GM19025 (cell line): ENCODE measurements at regions not wholly inside any gene's neighbourhood (a gene's known extent, or its start where the extent isn't known, plus 50 kb on each side); places are given as distances from the start of the nearest gene placed in this dataset.

Experiments used
- ATAC-seq: cut with Tn5 transposase; IDR thresholded peaks from one replicate; pipeline ENCODE4 v1.9.1; 2021; ENCODE audit warnings: mild to moderate bottlenecking, low read depth, moderate library complexity; ENCODE audit not compliant: unreplicated experiment

DNA sequence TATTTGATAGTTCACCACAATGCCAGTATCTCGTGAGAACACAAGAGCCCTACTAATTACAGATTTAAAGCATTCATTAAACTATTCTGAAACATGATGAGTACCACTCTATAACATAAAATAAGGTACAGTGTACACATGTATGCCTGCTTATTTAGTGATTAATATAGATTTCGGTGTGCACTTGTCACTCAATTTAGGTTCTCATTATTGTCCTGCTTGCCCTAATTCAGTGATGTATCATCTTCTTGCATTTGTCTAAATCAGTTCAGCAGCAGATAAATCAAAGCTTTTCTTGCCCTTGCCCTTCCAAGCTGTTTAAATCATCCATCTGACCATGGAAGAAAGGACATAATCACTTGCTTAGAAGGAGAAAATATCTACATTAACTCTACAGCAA lies 359.7 kb downstream of the GXYLT1 start:
- ATAC-seq, result no peak

DNA sequence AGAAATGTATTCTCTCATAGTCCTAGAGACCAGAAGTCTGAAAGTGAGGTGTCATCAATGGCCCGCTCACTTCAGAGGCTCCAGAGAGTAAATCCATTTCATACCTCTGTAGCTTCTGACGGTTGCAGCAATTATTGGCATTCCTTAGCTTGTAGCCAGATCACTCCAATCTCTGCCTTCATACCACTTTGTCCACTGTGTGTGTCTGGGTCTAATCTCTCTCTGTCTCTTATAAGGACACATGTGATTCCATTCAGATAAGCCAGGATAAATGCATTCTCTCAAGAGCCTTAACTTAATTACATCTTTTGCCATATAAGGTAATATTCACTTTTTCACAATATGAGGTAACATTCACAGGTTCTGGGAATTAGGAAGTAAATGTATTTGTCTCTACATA lies 365.7 kb downstream of the GXYLT1 start:
- no peak for ATAC-seq

DNA sequence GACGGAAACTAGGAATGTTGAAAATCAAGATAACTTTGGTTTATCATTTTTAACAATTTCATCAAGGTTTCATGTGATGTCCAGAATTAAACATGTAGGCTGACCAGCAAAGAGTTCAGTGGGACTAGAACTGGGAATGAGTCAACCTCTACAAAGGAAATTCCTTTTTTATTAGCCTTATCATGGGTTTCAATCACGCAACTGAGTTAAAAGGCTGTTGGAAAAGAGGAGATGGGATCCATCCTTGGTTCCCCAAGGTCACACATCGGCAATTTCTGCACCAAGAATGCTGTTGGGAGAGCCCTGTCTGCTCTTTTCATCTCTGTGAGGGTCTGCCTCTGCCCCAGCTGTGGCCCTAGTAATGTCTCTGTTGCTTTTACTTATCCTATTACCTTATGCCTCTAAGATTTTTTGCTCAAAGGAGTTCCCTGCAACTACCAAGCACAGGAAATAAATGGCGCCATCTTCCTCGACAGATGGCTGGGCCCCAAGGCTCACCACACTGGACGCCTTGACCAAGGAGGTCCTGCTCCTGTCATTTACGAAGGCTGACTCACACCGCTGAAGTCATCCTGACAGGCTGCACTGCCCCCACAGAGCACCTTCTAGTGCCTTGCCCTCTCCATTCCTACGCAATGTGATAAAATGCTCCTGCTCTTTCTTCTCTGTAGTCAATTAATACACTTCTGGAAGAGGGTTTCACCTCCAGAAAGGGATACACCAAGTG lies 367.4 kb downstream of the GXYLT1 start:
- ATAC-seq, result no peak

DNA sequence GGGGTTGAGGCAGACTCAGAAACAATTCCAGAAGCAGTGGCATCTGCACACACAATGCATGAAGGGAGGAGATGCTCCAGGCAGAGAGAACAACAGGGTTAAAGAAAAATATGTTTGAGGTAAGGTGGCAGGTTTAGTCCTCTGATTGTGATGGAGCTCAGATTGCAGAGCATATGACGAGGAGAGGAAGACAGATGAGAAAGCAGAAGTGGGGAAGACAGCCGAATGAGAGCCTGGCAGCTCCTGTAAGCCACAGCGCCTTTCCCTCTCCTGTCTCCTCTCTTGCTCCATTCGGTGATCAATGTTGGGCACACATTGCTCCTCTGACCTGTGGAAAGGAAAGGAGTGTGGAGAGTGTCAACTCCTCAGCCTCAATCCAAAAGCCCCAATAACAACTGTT lies 372.2 kb downstream of the GXYLT1 start:
- no peak for ATAC-seq

DNA sequence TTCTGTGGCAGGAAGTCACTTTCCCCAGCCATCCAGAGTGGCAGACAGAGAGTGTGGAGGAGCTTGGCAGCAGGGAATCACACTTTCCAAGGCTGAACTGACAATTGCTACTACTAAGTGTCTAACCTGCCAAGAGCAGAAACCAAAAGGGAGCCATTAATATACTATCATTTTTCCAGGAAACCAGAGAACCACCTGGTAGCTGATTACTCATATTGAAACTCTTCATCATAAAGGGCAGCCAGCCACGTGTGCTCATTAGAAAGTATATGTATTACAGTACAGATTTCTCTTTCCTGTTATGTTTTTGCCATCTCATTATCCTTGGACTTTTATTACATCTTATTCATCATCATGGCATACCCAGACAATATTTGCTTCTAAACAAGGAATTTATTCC lies 374.9 kb downstream of the GXYLT1 start:
- ATAC-seq, result no peak

DNA sequence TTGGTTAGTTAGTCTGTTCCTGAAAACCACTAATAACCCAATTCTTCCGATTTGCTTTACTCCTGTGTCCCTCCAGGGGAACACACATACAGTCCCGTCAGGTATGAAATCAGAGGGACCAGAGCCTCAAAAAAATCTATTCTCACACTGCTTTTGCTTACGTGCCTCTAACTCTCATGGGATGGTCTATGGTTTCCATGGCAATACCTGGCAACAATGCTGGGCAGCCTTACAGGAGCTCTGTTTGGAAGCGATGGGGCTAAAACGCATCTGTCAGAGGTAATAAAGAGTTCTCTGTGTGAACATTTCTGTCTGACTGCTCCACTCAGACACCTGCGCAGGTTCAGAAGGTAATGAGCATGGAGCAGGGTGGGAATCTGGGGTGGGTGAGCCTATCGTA lies 376.2 kb downstream of the GXYLT1 start:
- ATAC-seq, result no peak

DNA sequence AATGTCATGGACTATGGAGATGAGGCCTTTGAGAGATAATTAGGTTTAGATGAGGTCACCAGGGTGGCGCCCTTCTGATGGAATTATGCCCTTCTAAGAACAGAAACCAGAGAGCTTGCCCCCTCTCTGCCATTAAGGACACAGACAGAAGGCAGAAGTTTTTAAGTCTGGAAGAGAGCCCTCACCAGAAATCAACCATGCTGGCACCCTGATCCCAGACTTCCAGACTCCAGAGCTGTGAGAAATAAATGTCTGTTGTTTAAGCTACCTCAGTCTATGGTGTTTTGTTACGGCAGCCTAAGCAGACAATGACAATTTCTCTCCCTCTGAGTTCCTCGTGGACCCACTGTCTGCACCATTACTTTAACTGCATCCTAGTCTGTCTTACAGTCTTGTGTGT lies 382.0 kb downstream of the GXYLT1 start:
- no peak for ATAC-seq

DNA sequence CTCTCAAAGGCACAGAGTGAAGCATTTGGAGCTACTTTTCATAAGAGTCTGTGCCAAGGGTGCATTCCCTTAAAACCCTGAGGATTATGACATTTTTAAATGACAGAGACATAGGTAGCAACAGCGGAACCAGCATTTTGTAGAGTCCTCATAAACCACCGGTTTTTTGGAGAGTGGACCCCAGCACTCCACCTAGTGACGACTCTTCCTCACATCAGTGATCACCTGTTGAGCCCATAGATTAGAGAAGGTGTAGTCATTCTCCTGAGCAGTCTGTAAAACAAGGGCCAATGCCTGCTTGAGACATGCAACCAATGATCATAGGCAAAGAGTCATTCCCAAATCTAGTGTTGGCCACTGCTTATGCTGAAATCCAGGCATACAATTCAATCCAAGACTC lies 399.1 kb downstream of the GXYLT1 start:
- ATAC-seq, result no peak

DNA sequence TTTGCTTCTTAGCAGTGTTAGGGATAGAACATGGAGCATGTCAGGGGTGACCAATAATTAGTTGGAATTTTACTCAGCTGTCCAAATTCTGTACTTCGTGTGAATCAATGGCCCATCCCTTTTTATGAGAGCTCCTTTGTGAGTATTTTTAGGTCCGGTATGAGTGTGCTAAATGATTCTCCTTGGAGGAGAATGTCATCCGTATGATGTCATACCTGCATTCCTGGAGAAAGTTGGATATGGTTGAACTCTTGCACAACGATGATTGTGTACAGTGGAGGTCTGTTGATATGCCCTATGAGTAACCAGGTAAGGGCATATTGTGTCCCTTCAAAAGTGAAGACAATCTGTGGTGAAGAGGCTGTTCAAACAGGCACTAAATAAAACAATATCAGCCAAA lies 400.8 kb downstream of the GXYLT1 start:
- no peak for ATAC-seq

DNA sequence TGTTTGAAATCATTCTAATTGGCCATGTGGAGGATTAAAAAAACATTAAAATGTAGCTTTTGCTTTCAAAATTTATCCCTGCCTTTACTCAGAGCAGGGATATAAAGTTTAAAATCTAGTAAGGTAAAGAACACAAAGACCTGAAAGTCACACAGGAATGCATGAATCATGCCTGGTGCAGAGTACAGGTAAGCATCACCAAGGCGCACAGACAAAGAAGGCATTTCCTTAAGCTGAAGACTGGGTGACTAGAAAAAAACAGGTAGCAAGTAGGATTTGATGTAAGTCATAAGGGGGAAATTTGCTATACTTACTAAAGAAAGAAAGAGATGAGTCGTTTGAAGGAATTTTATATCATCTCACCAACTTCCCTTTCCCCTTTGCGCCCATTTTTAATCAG lies 405.6 kb downstream of the GXYLT1 start:
- no peak for ATAC-seq

DNA sequence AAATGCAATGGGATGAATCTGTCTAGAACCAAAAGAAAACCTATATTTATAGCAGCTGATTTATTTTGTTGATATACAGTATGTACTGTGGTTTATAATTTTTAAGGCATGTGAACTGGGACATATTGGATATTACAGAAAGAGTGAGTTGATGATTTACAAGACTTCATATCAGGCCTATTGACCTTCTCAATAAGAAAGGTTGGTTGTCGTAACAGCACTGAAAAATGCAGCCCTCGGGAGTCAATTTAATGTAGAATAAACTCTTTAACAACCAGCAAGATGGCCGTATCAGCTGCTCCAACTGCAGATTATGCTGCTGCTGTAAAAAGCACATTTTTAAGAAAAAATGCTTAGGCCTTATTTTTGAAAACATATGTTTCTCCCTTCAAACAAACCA lies 407.3 kb downstream of the GXYLT1 start:
- no peak for ATAC-seq

DNA sequence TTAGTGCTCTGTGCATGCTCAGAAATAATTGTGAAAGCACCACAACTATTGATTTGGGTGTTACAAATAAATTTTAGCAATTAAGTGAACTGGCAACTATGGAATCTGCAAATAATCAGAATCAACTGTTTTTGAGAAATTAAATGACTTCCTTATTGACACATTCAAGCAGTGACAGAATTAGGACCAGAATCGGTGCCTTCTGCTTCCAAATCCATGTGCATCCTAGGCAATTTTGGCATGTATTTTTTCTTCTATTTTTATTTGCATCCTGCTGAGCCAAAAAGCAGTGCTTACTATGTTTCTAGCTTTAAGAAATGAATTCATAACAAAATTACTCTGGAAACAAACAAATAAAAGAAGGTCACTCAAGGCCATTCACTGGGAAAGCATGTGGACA lies 408.2 kb downstream of the GXYLT1 start:
- no peak for ATAC-seq

DNA sequence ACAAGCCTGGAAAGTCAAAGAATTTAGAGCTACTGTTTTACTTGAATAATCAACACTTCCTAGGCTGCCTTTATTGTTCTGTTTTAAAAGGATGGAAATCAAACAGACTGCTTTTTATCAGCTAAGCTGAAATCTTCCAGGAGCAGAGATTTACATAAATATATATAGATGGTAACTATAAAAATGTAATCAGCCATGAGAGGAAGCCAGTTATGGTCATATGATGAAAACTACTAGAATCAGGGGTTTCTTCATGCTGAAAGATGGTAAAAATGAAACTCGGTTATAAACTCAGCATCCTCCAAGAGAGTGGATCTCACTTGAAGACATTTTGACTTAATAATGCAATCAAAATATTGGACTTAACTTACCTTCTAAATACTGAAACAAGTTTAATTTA lies 413.0 kb downstream of the GXYLT1 start:
- ATAC-seq, result no peak

DNA sequence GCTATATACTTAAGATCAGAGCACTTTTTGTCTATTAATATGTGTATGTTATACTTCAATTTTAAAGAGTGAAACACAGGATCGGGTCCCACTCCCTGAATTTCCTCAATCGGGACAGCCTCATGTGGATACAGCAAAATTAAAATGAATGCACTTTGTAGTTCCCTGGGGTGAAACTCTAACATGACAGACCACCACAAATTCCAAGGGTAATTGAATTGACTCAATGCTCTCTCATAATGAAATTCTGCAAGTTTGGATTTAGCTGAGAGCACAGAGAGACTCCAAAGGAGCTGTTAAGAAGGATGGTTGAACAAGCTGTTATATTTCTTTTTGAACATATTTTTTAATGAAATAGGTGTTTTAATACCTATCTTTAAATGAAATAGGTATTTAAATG lies 413.6 kb downstream of the GXYLT1 start:
- ATAC-seq, result no peak

DNA sequence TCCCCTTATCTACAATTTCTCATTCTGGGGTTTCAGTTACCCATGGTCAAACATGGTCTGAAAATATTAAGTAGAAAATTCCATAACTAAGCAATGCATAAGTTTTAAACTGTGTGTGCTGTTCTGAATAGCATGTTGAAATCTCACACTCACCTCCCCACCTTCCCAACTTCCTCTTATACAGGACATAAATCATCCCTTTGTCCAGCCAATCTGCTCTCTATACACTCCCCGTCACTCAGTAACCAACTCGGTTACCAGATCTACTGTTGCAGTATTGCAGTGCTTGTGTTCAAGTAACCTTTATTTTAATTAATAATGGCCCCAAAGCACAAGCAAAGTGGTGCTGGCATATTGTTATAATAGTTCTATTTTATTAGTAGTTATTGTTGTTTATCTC lies 420.5 kb downstream of the GXYLT1 start:
- no peak for ATAC-seq

DNA sequence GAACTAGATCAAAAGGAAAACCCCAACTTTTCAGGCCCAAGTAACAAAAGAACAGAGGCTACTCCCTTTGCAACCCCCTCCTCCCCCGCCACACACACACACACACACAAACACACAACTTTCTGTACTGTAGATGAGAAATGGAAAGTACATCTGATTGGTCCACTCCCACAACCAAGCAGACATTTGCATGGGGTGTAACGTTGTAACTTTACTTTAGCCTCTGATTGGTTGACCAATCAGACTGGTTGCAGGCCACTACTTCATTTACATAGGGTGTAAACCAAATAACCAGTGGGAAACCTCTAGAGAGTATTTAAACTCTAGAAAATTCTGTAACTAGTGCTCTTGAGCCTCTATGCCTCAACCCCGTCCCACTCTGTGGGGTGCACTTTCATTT lies 425.5 kb downstream of the GXYLT1 start:
- ATAC-seq, result no peak

DNA sequence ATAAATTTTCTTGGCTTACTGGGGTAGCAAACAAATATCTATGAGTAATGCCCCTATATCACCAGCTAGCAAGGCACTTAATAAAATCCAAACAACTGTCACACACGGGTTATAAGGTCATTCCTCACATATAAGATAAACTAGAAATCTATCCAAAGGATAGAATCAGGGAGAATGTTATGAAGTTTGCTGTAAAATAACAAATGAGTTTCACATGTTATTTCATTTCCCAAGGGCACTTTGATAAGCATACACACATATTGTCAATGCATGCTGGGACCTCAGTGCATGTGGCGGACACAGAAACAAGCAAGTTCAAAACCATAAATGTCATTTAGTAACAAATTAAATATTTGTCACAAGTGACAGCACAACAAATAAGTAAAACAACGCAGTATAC lies 429.4 kb downstream of the GXYLT1 start:
- ATAC-seq, result no peak

DNA sequence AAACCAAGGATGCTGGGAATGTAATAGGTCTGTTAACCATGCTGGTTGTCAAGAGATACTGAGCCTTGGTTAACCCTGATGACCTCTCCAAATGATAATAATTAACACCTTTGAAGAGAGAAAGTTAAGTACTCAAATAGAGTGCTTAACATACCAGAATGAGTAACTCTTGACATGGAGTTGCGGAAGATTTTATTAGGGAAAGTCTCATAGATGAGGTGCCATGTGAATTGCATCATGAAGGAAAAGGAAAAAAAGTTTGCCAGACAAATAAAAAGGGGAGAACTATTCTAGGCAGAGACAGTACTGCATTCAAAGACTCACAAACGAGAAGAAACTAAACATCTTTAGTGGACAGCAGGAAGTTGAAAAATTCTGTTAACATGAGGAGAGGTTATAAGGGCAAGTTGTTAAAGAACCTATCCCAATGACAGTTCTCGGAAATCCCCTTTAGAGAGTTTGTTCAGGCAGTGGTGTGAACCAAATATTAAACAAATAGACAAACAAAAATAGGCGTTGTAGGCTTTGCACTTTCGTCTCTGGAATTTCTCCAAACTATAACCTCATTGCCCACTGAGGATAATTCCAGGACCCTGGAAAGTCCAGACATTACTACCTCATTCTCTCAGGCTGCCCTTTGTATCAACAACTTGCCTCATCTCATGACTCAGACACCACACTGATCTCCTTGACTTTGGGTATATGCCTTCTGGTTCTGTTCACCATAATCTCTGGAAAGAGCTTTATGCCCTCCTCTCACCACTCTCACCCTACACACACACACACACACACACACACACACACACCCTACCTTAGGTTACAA lies 435.0 kb downstream of the GXYLT1 start:
- peak; percentile 50 for ATAC-seq

DNA sequence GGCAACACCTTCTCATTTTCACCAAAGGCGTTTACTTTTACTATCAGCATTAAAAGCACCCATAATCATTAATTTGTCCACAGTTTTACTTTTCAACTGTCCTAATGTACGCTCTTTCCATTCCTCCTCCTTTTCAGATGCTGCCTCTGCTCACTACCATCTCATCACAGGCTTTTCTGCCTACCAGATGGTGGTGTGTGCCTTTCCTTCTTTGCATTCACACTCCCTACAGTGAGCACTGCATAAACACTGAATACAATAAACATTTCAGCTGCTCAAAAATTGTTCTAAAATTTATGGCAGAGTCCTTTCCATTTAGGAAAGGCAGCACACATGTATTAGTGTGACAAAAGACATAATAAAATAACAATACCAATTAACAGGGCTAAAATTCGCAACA lies 435.7 kb downstream of the GXYLT1 start:
- ATAC-seq, result no peak

DNA sequence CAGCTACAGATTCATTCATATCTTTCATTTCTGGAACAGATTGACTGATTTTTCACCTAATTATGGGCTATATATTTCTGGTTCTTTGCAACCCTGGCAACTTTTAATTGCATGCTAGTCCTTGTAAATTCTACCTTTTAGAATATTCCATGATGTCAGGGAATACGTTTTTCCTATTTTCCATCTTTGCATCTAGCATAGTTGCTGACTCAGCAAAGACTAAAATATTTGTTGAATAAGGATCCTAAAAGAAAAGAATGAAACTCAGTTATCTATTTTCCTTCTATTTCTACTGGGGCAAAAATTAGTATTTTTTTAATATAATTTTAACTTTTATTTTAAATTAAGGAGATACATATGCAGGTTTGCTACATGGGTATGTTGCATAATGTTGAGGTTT lies 438.3 kb downstream of the GXYLT1 start:
- ATAC-seq, result no peak

DNA sequence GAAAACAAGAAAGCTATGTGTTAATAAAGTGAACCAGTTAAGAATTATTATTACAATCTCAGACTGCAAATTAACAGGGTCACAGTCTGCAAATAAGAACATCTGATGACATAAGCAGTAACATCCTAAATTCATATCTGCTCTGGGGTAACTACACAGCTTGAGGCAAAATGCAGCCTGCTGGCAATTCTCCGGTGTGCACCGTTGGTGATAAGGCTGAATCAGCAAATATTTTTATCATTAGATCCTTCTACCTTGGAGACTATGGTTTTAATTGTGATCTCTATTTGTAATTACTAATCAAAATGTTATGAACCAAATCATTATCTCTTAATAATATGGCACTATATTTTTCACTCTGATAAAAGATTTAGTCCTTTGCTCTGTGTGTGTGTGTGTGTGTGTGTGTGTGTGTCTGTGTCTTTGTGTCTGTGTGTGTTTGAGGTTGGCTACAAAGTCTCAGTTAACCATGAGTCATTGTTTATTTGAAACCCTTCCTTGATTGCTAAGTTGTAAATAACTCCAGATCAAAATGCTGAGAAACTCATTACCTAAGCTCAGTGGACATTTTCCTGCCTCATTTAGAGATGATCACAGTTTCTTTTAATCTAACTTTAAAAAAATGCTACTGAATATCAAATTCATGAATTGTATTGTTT lies 442.6 kb downstream of the GXYLT1 start:
- no peak for ATAC-seq

DNA sequence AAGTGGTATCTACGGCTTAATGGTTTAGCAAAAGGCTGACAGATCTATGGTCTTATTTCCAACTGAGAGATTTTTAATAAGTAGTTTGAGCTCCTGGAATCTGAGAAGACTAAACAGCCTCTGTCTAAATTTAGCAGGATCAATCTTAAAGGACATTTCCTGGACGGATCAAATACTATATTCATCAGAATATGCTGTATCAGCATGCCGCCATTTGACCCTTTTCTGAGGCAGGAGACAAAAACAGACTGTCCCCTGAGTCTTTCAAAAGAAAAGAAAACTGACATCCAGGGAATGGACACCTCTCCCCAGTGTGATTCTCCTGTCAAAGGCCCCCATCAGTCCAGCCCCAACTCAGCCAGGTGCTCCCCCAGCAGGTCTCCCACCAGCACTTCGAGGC lies 443.7 kb downstream of the GXYLT1 start:
- no peak for ATAC-seq
